ENCODE measurements at regions not wholly inside any gene's neighbourhood (a gene's known extent, or its start where the extent isn't known, plus 50 kb on each side); places are given as distances from the start of the nearest gene placed in this dataset.
A peak's percentile ranks its signal among the peaks of the same experiment; 100 is the strongest.

GRCh38 chr6:16974704-16975359, 127.0 kb upstream of the STMND1 start:
- no peak for DNase-seq

- no peak for DNase-seq
Measured at GRCh38 chr6:16974387-16974673, 127.5 kb upstream of the STMND1 start.

- DNase-seq, result no peak
Measured at GRCh38 chr6:16973545-16974386, 128.1 kb upstream of the STMND1 start.

GRCh38 chr6:16973051-16973450, 128.8 kb upstream of the STMND1 start:
- no peak for DNase-seq

- no peak for DNase-seq
Measured at GRCh38 chr6:16972535-16972934, 129.3 kb upstream of the STMND1 start.

GRCh38 chr6:16969699-16970655, 131.9 kb upstream of the STMND1 start:
- DNase-seq, result no peak

- no peak for DNase-seq
Measured at GRCh38 chr6:16968101-16968500, 133.7 kb upstream of the STMND1 start.

GRCh38 chr6:16967470-16967817, 134.4 kb upstream of the STMND1 start:
- DNase-seq, result no peak

- peak; percentile 34 for DNase-seq
Measured at GRCh38 chr6:16966791-16967469, 134.9 kb upstream of the STMND1 start.

- peak; percentile 82 for DNase-seq
Measured at GRCh38 chr6:16965689-16966088, 136.2 kb upstream of the STMND1 start.

GRCh38 chr6:16964553-16965499, 137.0 kb upstream of the STMND1 start:
- DNase-seq, result peak; percentile 76

GRCh38 chr6:16961577-16961976, 140.3 kb upstream of the STMND1 start:
- DNase-seq, result peak; percentile 60

GRCh38 chr6:16959789-16960188, 142.1 kb upstream of the STMND1 start:
- DNase-seq, result no peak

GRCh38 chr6:16956361-16956760, 145.5 kb upstream of the STMND1 start:
- peak; percentile 37 for DNase-seq

GRCh38 chr6:16955899-16956298, 146.0 kb upstream of the STMND1 start:
- no peak for DNase-seq

- no peak for DNase-seq
Measured at GRCh38 chr6:16953905-16954304, 147.9 kb upstream of the STMND1 start.

GRCh38 chr6:16953446-16953845, 148.4 kb upstream of the STMND1 start:
- DNase-seq, result no peak

- peak; percentile 46 for DNase-seq
Measured at GRCh38 chr6:16950825-16951495, 150.9 kb upstream of the STMND1 start.

- no peak for DNase-seq
Measured at GRCh38 chr6:16950302-16950701, 151.5 kb upstream of the STMND1 start.

GRCh38 chr6:16949716-16950115, 152.1 kb upstream of the STMND1 start:
- DNase-seq, result peak; percentile 91

GRCh38 chr6:16948396-16948795, 153.5 kb upstream of the STMND1 start:
- DNase-seq, result peak; percentile 51
